Astrocyte (in vitro differentiated cells and primary cell): ENCODE measurements at regions not wholly inside any gene's neighbourhood (a gene's known extent, or its start where the extent isn't known, plus 50 kb on each side); places are given as distances from the start of the nearest gene placed in this dataset.

Experiments
- CTCF ChIP-seq: IDR thresholded peaks from 2 replicates; pipeline ENCODE4 v1.5.1; 2011; ENCODE audit warnings: low read depth, mild to moderate bottlenecking, inconsistent platforms, low read length, moderate library complexity; ENCODE audit not compliant: insufficient read depth
- EZH2 ChIP-seq: IDR thresholded peaks from 2 replicates; pipeline ENCODE4 v1.6.1; 2012; ENCODE audit warnings: mild to moderate bottlenecking, low read length, inconsistent platforms; ENCODE audit not compliant: insufficient read depth

GRCh38 chr1:36532810-36533401, 50.2 kb upstream of the CSF3R start:
- TF ChIP-seq EZH2 (no peak), CTCF (no peak)
